ENCODE measurements at regions not wholly inside any gene's neighbourhood (a gene's known extent, or its start where the extent isn't known, plus 50 kb on each side); places are given as distances from the start of the nearest gene placed in this dataset.
A peak's percentile ranks its signal among the peaks of the same experiment; 100 is the strongest.

GRCh38 chr3:144343777-144344176 is 372.2 kb downstream of the DIPK2A start:
- no peak for DNase-seq
- no peak for ATAC-seq

GRCh38 chr3:144344925-144345548 is 373.4 kb downstream of the DIPK2A start:
- intact Hi-C loops (cut with DNase I): no loop called here
- DNase-seq (no peak), ATAC-seq (no peak)

More at GRCh38 chr3:144343777-144344176, 372.2 kb downstream of the DIPK2A start:
- intact Hi-C loops (cut with DNase I): no loop called here

- intact Hi-C loops (cut with DNase I): no loop called here
- no peak for DNase-seq
- no peak for ATAC-seq
Observed at GRCh38 chr3:144350125-144350524, 378.5 kb downstream of the DIPK2A start.

GRCh38 chr3:144351011-144351410 is 379.4 kb downstream of the DIPK2A start:
- ATAC-seq (no peak), DNase-seq (no peak)
- intact Hi-C loops (cut with DNase I): no loop called here

- ATAC-seq: no peak
- intact Hi-C loops (cut with DNase I): no loop called here
- DNase-seq: no peak
Observed at GRCh38 chr3:144351773-144352365, 380.2 kb downstream of the DIPK2A start.

GRCh38 chr3:144358191-144358590 is 386.6 kb downstream of the DIPK2A start:
- ATAC-seq (no peak), DNase-seq (no peak)
- intact Hi-C loops (cut with DNase I): no loop called here

- ATAC-seq (no peak), DNase-seq (no peak)
- intact Hi-C loops (cut with DNase I): no loop called here
Observed at GRCh38 chr3:144361002-144361401, 389.4 kb downstream of the DIPK2A start.

GRCh38 chr3:144362126-144362525 is 390.5 kb downstream of the DIPK2A start:
- no peak for ATAC-seq
- intact Hi-C loops (cut with DNase I): no loop called here
- no peak for DNase-seq

- intact Hi-C loops (cut with DNase I): no loop called here
- DNase-seq (no peak), ATAC-seq (no peak)
Observed at GRCh38 chr3:144363856-144364255, 392.2 kb downstream of the DIPK2A start.

GRCh38 chr3:144364737-144365136 is 393.1 kb downstream of the DIPK2A start:
- ATAC-seq: no peak
- no peak for DNase-seq
- intact Hi-C loops (cut with DNase I): no loop called here

- intact Hi-C loops (cut with DNase I): no loop called here
- ATAC-seq (peak; percentile 34 to 48), DNase-seq (no peak)
Observed at GRCh38 chr3:144369129-144369879, 397.7 kb downstream of the DIPK2A start.

GRCh38 chr3:144375088-144375487 is 403.5 kb downstream of the DIPK2A start:
- intact Hi-C loops (cut with DNase I): no loop called here
- DNase-seq (no peak), ATAC-seq (no peak)

- intact Hi-C loops (cut with DNase I): no loop called here
- no peak for ATAC-seq
- DNase-seq: no peak
Observed at GRCh38 chr3:144380849-144381248, 409.2 kb downstream of the DIPK2A start.

- intact Hi-C loops (cut with DNase I): no loop called here
- no peak for ATAC-seq
- no peak for DNase-seq
Observed at GRCh38 chr3:144381607-144382006, 410.0 kb downstream of the DIPK2A start.

GRCh38 chr3:144384241-144384979 is 412.8 kb downstream of the DIPK2A start:
- intact Hi-C loops (cut with DNase I): no loop called here
- ATAC-seq: no peak
- DNase-seq: no peak

GRCh38 chr3:144390786-144391185 is 419.2 kb downstream of the DIPK2A start:
- ATAC-seq (no peak), DNase-seq (no peak)
- intact Hi-C loops (cut with DNase I): no loop called here

- DNase-seq (no peak), ATAC-seq (no peak)
- intact Hi-C loops (cut with DNase I): no loop called here
Observed at GRCh38 chr3:144391236-144391635, 419.6 kb downstream of the DIPK2A start.

GRCh38 chr3:144394032-144394431 is 422.4 kb downstream of the DIPK2A start:
- no peak for DNase-seq
- intact Hi-C loops (cut with DNase I): no loop called here
- no peak for ATAC-seq

- intact Hi-C loops (cut with DNase I): no loop called here
- ATAC-seq: peak; percentile 21 to 33
- no peak for DNase-seq
Observed at GRCh38 chr3:144402430-144402829, 430.8 kb downstream of the DIPK2A start.

GRCh38 chr3:144403040-144403457 is 431.4 kb downstream of the DIPK2A start:
- ATAC-seq (peak; percentile 89 to 92), DNase-seq (peak; percentile 41)
- intact Hi-C loops (cut with DNase I): no loop called here

All from left cardiac atrium (tissue), 4 donors.